ENCODE measurements at regions not wholly inside any gene's neighbourhood (a gene's known extent, or its start where the extent isn't known, plus 50 kb on each side); places are given as distances from the start of the nearest gene placed in this dataset.

DNA sequence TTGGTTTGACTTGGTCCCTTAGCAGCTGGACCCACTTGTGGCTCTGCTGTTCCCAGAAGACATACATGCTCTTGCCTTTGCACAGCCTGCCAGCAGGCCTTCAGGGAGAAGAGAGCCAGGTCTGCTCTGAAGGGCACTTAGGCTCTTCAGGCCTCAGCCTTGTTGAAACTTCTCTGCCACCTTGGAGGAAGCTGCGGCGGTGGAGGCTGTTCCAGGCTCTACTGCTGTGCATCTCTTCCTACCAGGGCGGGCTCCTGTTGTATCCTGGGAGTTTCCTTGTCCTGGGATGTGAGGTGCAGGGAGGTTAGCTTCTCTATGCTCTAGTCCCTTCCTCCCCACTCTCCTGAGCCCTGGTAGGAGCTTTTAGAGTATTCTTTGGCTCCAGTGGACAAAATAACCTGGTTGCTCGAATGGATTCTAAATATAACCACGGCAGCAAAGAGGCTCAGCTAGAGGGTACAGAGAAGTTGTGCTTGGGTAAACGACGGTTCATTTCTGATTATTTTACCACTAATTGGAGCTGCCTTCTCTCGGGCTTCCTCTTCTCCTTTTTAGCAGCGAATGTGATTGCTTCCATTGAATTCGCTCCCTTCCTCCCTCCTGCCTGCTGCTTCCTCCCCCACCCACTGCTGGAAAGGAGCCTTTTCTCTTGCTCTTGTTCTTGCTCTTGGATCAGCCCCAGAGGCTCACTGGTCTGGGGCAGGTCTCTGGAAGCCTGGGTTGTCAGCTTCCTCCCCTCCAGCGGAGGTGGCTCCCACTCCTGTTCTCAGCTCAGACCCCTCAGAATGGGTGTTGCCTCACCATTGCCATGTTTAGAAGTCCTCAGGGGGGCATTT lies 126.6 kb upstream of the CACNA1E start:
- no peaks in the 10 kb centered on the region for H4K20me1 ChIP-seq (ENCODE audit: control insufficient read depth, extremely low read depth, insufficient read depth, low read length)
- H3K4me2 ChIP-seq (ENCODE audit: control insufficient read depth, extremely low read depth, insufficient read depth, low read depth, low read length), result no peak overlapping the region
- H3K27me3 ChIP-seq (ENCODE audit: control insufficient read depth, extremely low read depth, insufficient read depth, low read length), result peaks cover 4% of the 10 kb centered on the region
- no peaks in the 10 kb centered on the region for H3K9me1 ChIP-seq (ENCODE audit: control insufficient read depth, extremely low read depth, insufficient read depth, low read length)
- H3K36me3 ChIP-seq (ENCODE audit: control insufficient read depth in 2 of 2, extremely low read depth in 1 of 2, insufficient read depth in 2 of 2, low read length in 2 of 2), result no peaks in the 10 kb centered on the region
- no peak for DNase-seq (ENCODE audit: low read depth, low spot score)
- FAIRE-seq, result no peak
- H3K4me1 ChIP-seq (ENCODE audit: control insufficient read depth, extremely low read depth, insufficient read depth, low read length), result no peaks in the 10 kb centered on the region
- dilution Hi-C loops (cut with MboI; ENCODE audit: extremely low pct_ligation_motif_present, low sequenced_read_pairs), result no loop called here
- H3K9ac ChIP-seq (ENCODE audit: control insufficient read depth, extremely low read depth, insufficient read depth, low read length), result no peak overlapping the region
- no peaks in the 10 kb centered on the region for H3K79me2 ChIP-seq (ENCODE audit: control insufficient read depth, insufficient read depth, low read length)
- H3K27ac ChIP-seq (ENCODE audit: control insufficient read depth, insufficient read depth, low read length), result no peak overlapping the region
- H3K4me3 ChIP-seq (ENCODE audit: control insufficient read depth in 2 of 3, extremely low read depth in 1 of 3, insufficient read depth in 2 of 3, low read depth in 1 of 3, low read length in 3 of 3), result no peak overlapping the region
- H2AFZ ChIP-seq (ENCODE audit: control insufficient read depth, low read length), result no peak overlapping the region
- no peak for TF ChIP-seq EZH2 (IDR thresholded peaks at IDR 0.05; ENCODE audit: low read length)
- TF ChIP-seq, protein P1, sequence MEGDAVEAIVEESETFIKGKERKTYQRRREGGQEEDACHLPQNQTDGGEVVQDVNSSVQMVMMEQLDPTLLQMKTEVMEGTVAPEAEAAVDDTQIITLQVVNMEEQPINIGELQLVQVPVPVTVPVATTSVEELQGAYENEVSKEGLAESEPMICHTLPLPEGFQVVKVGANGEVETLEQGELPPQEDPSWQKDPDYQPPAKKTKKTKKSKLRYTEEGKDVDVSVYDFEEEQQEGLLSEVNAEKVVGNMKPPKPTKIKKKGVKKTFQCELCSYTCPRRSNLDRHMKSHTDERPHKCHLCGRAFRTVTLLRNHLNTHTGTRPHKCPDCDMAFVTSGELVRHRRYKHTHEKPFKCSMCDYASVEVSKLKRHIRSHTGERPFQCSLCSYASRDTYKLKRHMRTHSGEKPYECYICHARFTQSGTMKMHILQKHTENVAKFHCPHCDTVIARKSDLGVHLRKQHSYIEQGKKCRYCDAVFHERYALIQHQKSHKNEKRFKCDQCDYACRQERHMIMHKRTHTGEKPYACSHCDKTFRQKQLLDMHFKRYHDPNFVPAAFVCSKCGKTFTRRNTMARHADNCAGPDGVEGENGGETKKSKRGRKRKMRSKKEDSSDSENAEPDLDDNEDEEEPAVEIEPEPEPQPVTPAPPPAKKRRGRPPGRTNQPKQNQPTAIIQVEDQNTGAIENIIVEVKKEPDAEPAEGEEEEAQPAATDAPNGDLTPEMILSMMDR (optimal IDR thresholded peaks at IDR 0.05 in 1 of 3, IDR thresholded peaks at IDR 0.05 in 1 of 3, conservative IDR thresholded peaks at IDR 0.05 in 1 of 3; ENCODE audit: extremely low read depth in 1 of 3, insufficient read depth in 2 of 3, low read length in 3 of 3), result no peak
- no peaks in the 10 kb centered on the region for H3K9me3 ChIP-seq (ENCODE audit: control insufficient read depth, low read depth, low read length)

DNA sequence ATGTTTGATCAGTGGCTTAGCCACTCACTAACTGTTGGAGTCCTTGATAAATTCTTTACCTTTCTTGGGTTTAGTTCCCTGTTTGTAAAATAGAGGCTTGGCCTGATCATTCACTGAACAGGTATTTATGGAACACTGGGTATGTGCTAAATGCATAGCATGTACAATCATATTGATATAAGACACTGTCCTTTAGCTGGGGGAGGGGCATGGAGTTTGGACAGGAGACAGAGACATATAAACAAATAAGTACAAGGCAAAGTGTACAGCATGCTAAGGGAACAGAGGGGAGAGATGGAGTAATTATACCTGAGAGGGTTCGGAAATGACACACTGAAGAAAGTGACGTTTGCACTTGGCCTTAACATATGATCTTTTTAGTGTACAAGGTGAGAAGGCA lies 124.3 kb upstream of the CACNA1E start:
- Histone ChIP-seq H4K20me1 (ENCODE audit: control insufficient read depth, extremely low read depth, insufficient read depth, low read length) (no peaks in the 10 kb centered on the region), H3K4me2 (ENCODE audit: control insufficient read depth, extremely low read depth, insufficient read depth, low read depth, low read length) (no peak overlapping the region), H3K27me3 (ENCODE audit: control insufficient read depth, extremely low read depth, insufficient read depth, low read length) (peaks cover 4% of the 10 kb centered on the region), H3K36me3 (ENCODE audit: control insufficient read depth in 2 of 2, extremely low read depth in 1 of 2, insufficient read depth in 2 of 2, low read length in 2 of 2) (no peaks in the 10 kb centered on the region), H2AFZ (ENCODE audit: control insufficient read depth, low read length) (no peak overlapping the region), H3K9me1 (ENCODE audit: control insufficient read depth, extremely low read depth, insufficient read depth, low read length) (no peaks in the 10 kb centered on the region), H3K9ac (ENCODE audit: control insufficient read depth, extremely low read depth, insufficient read depth, low read length) (no peak overlapping the region), H3K9me3 (ENCODE audit: control insufficient read depth, low read depth, low read length) (no peaks in the 10 kb centered on the region), H3K27ac (ENCODE audit: control insufficient read depth, insufficient read depth, low read length) (no peak overlapping the region), H3K79me2 (ENCODE audit: control insufficient read depth, insufficient read depth, low read length) (no peaks in the 10 kb centered on the region), H3K4me1 (ENCODE audit: control insufficient read depth, extremely low read depth, insufficient read depth, low read length) (no peaks in the 10 kb centered on the region), H3K4me3 (ENCODE audit: control insufficient read depth in 2 of 3, extremely low read depth in 1 of 3, insufficient read depth in 2 of 3, low read depth in 1 of 3, low read length in 3 of 3) (no peak overlapping the region)
- dilution Hi-C loops (cut with MboI; ENCODE audit: extremely low pct_ligation_motif_present, low sequenced_read_pairs), result no loop called here
- FAIRE-seq (no peak), DNase-seq (ENCODE audit: low read depth, low spot score) (no peak)
- TF ChIP-seq, protein P1 (optimal IDR thresholded peaks at IDR 0.05 in 1 of 3, IDR thresholded peaks at IDR 0.05 in 1 of 3, conservative IDR thresholded peaks at IDR 0.05 in 1 of 3; ENCODE audit: extremely low read depth in 1 of 3, insufficient read depth in 2 of 3, low read length in 3 of 3), result no peak
